ENCODE measurements at regions not wholly inside any gene's neighbourhood (a gene's known extent, or its start where the extent isn't known, plus 50 kb on each side); places are given as distances from the start of the nearest gene placed in this dataset.

GRCh38 chr9:100679834-100680233, 102.0 kb downstream of the CAVIN4 start:
- no peak overlapping the region for H3K27ac Mint-ChIP-seq
- no peaks in the 10 kb centered on the region for H3K27me3 Mint-ChIP-seq (ENCODE audit: low read depth)
- H3K36me3 Mint-ChIP-seq (ENCODE audit: low read depth) = no peaks in the 10 kb centered on the region
- H3K4me3 Mint-ChIP-seq = no peak overlapping the region
- H3K4me1 Mint-ChIP-seq (ENCODE audit: low read depth) = no peaks in the 10 kb centered on the region
- H3K9me3 Mint-ChIP-seq = no peaks in the 10 kb centered on the region

DNA sequence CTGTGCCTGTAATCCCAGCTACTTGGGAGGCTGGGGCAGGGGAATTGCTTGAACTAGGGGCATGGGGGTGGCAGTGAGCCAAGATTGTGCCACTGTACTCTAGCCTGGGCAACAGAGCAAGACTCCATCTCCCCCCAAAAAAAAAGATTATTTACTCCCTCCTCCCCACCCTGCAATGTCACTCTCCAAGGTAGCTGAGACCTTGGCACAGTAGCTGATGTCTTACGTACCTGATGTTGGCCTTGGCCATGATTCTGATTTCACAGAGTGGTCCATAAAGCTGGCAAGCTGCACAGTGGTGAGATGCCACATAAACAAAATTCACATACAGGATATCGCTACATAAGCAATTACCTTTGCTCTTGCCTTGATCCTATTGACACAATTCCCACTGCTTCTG, 108.5 kb downstream of the CAVIN4 start:
- no peak overlapping the region for H3K27ac Mint-ChIP-seq
- no peak overlapping the region for H3K4me3 Mint-ChIP-seq
- no peaks in the 10 kb centered on the region for H3K9me3 Mint-ChIP-seq
- no peaks in the 10 kb centered on the region for H3K36me3 Mint-ChIP-seq (ENCODE audit: low read depth)
- H3K4me1 Mint-ChIP-seq (ENCODE audit: low read depth) = no peaks in the 10 kb centered on the region
- peaks cover 7% of the 10 kb centered on the region for H3K27me3 Mint-ChIP-seq (ENCODE audit: low read depth)

DNA sequence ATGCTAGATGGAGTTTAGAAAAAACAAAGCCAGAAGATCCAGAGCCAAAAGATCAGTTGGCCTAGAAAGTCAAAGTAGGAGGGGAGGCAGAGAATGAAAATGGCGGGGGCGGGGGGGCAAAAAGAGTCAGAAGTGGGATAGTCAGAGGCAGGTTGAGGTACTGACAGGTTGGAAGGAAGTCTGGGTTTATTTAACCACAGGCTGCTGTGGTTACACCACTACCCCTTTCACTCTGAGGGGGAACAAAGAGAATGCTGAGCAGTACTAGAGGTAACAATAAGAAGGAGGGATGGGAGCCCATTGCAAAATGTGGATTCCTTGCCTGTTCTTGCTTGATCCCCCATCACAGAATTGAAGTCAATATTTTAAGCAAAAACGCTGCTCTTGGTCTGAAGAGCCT, 111.8 kb downstream of the CAVIN4 start:
- Mint-ChIP-seq H3K4me1 (ENCODE audit: low read depth) (no peaks in the 10 kb centered on the region), H3K4me3 (no peak overlapping the region), H3K36me3 (ENCODE audit: low read depth) (no peaks in the 10 kb centered on the region), H3K9me3 (no peaks in the 10 kb centered on the region), H3K27me3 (ENCODE audit: low read depth) (peaks cover 7% of the 10 kb centered on the region), H3K27ac (no peak overlapping the region)

- no peaks in the 10 kb centered on the region for H3K4me1 Mint-ChIP-seq (ENCODE audit: low read depth)
- H3K4me3 Mint-ChIP-seq = no peak overlapping the region
- H3K9me3 Mint-ChIP-seq = no peaks in the 10 kb centered on the region
- H3K36me3 Mint-ChIP-seq (ENCODE audit: low read depth) = no peaks in the 10 kb centered on the region
- H3K27me3 Mint-ChIP-seq (ENCODE audit: low read depth) = peaks cover 7% of the 10 kb centered on the region
- no peak overlapping the region for H3K27ac Mint-ChIP-seq
Observed at GRCh38 chr9:100690438-100690837, 112.6 kb downstream of the CAVIN4 start.

- Mint-ChIP-seq H3K36me3 (ENCODE audit: low read depth) (no peaks in the 10 kb centered on the region), H3K4me3 (no peak overlapping the region), H3K27me3 (ENCODE audit: low read depth) (no peaks in the 10 kb centered on the region), H3K27ac (no peak overlapping the region), H3K9me3 (no peaks in the 10 kb centered on the region), H3K4me1 (ENCODE audit: low read depth) (no peaks in the 10 kb centered on the region)
Observed at GRCh38 chr9:100697339-100697738, 119.5 kb downstream of the CAVIN4 start.

DNA sequence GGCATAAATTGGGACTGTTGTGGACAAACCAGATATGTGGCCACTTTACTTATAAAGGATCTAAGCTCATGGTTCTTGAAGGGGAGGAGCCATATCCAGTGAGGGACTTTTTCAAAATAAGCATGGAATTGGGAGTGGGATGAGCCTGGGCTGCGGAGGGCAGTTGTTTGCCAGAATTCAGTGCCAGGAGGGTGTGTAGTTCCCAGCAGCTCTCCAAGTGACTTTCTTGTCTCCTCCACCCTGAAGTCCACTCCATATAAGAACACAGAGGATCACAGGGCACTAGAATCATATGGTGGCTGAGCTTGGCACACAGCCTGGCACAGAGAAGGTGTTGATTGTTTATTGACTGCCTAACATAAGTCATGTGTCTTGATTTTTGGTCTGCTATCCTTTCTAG, 121.1 kb downstream of the CAVIN4 start:
- Mint-ChIP-seq H3K4me3 (no peak overlapping the region), H3K4me1 (ENCODE audit: low read depth) (no peaks in the 10 kb centered on the region), H3K9me3 (no peaks in the 10 kb centered on the region), H3K27me3 (ENCODE audit: low read depth) (no peaks in the 10 kb centered on the region), H3K27ac (no peak overlapping the region), H3K36me3 (ENCODE audit: low read depth) (no peaks in the 10 kb centered on the region)

- no peak overlapping the region for H3K4me3 Mint-ChIP-seq
Observed at GRCh38 chr9:100699668-100700067, 121.8 kb downstream of the CAVIN4 start.

DNA sequence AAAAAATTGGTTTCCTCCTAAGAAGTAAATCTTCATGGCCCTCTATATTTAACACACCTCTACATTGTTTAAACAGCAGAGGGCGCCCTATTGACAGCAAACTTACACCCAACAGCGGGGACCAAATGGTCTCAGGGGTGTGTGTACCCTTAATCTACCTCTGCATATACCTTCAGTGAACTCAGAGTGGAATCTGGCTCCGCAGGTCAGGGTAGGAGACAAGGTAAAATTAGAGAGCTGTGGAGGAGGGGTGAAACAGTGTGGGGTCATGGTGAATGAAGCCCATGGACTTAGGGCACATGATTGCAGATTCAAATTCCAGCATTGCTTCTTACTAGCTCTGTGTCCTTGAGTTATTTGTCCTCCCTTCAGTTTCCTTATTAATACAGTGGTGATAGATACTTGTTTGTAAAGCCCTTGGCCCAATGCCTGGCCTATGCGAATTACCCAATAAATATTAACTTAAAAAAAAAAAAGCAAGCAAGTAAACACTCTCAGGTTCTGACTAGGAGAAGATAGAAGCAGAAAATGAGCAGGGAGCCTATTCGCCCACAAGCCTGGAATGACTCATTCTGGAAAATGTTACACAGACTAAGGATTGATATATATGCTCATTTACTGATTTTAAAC, 122.9 kb downstream of the CAVIN4 start:
- Mint-ChIP-seq H3K36me3 (ENCODE audit: low read depth) (no peaks in the 10 kb centered on the region), H3K9me3 (no peaks in the 10 kb centered on the region), H3K27me3 (ENCODE audit: low read depth) (no peaks in the 10 kb centered on the region), H3K27ac (no peak overlapping the region), H3K4me1 (ENCODE audit: low read depth) (no peaks in the 10 kb centered on the region), H3K4me3 (no peak overlapping the region)

More at GRCh38 chr9:100699668-100700067, 121.8 kb downstream of the CAVIN4 start:
- no peaks in the 10 kb centered on the region for H3K27me3 Mint-ChIP-seq (ENCODE audit: low read depth)
- H3K36me3 Mint-ChIP-seq (ENCODE audit: low read depth) = no peaks in the 10 kb centered on the region
- H3K4me1 Mint-ChIP-seq (ENCODE audit: low read depth) = no peaks in the 10 kb centered on the region
- H3K27ac Mint-ChIP-seq = no peak overlapping the region
- no peaks in the 10 kb centered on the region for H3K9me3 Mint-ChIP-seq

GRCh38 chr9:100714372-100715099, 136.7 kb downstream of the CAVIN4 start:
- H3K4me3 Mint-ChIP-seq = no peak overlapping the region
- H3K27me3 Mint-ChIP-seq (ENCODE audit: low read depth) = no peaks in the 10 kb centered on the region
- peaks cover 4% of the 10 kb centered on the region for H3K9me3 Mint-ChIP-seq
- no peaks in the 10 kb centered on the region for H3K4me1 Mint-ChIP-seq (ENCODE audit: low read depth)
- H3K27ac Mint-ChIP-seq = no peak overlapping the region
- no peaks in the 10 kb centered on the region for H3K36me3 Mint-ChIP-seq (ENCODE audit: low read depth)

GRCh38 chr9:100715100-100715380, 137.2 kb downstream of the CAVIN4 start:
- no peaks in the 10 kb centered on the region for H3K36me3 Mint-ChIP-seq (ENCODE audit: low read depth)
- H3K4me1 Mint-ChIP-seq (ENCODE audit: low read depth) = no peaks in the 10 kb centered on the region
- no peak overlapping the region for H3K27ac Mint-ChIP-seq

DNA sequence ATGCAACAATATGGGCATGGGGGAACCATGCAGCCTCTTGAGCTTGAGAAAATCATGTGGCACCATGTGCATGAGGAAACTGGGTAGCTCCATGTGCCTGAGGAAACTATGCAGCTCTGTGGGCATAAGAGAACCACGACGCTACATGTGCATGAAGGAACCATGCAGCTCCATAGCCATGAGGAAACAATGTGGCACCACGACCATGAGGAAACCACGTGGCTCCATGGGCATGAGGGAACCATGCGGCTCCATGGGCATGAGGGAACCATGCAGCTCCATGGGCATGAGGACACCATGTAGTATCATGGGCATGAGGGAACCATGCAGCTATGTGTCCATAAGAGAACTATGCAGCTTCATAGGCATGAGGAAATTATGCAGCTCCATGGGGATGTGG, 140.8 kb downstream of the CAVIN4 start:
- Mint-ChIP-seq H3K36me3 (ENCODE audit: low read depth) (no peaks in the 10 kb centered on the region), H3K4me1 (ENCODE audit: low read depth) (no peaks in the 10 kb centered on the region), H3K27ac (no peak overlapping the region), H3K27me3 (ENCODE audit: low read depth) (no peaks in the 10 kb centered on the region), H3K9me3 (no peaks in the 10 kb centered on the region), H3K4me3 (no peak overlapping the region)

More at GRCh38 chr9:100715100-100715380, 137.2 kb downstream of the CAVIN4 start:
- H3K4me3 Mint-ChIP-seq = no peak overlapping the region
- H3K9me3 Mint-ChIP-seq = peaks cover 4% of the 10 kb centered on the region
- H3K27me3 Mint-ChIP-seq (ENCODE audit: low read depth) = no peaks in the 10 kb centered on the region

DNA sequence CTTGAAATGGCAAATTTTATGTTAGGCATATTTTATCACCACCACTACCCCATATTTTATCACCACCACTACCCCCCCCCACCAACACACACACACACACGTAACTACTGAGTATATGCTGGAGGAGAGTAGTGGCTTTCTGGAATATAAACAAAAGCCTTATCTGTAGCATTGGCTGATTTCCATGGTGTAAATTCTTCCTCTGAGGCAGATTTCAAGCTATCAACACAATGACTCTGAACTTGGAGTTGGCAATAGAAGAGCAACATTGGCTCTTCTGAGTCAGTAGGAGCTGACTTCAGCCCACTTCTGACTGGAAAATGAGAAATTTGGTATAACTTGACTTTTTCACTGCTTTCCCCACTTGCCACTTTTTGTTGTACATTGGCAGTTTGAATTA, 143.0 kb downstream of the CAVIN4 start:
- no peaks in the 10 kb centered on the region for H3K4me1 Mint-ChIP-seq (ENCODE audit: low read depth)
- H3K4me3 Mint-ChIP-seq = no peak overlapping the region
- H3K9me3 Mint-ChIP-seq = no peaks in the 10 kb centered on the region
- H3K27me3 Mint-ChIP-seq (ENCODE audit: low read depth) = no peaks in the 10 kb centered on the region
- no peaks in the 10 kb centered on the region for H3K36me3 Mint-ChIP-seq (ENCODE audit: low read depth)
- H3K27ac Mint-ChIP-seq = no peak overlapping the region

- no peaks in the 10 kb centered on the region for H3K4me1 Mint-ChIP-seq (ENCODE audit: low read depth)
- H3K27me3 Mint-ChIP-seq (ENCODE audit: low read depth) = no peaks in the 10 kb centered on the region
- H3K9me3 Mint-ChIP-seq = no peaks in the 10 kb centered on the region
- no peaks in the 10 kb centered on the region for H3K36me3 Mint-ChIP-seq (ENCODE audit: low read depth)
- H3K27ac Mint-ChIP-seq = no peak overlapping the region
- no peak overlapping the region for H3K4me3 Mint-ChIP-seq
Observed at GRCh38 chr9:100724886-100725285, 147.0 kb downstream of the CAVIN4 start.

GRCh38 chr9:100725371-100725770, 147.5 kb downstream of the CAVIN4 start:
- no peak overlapping the region for H3K27ac Mint-ChIP-seq

DNA sequence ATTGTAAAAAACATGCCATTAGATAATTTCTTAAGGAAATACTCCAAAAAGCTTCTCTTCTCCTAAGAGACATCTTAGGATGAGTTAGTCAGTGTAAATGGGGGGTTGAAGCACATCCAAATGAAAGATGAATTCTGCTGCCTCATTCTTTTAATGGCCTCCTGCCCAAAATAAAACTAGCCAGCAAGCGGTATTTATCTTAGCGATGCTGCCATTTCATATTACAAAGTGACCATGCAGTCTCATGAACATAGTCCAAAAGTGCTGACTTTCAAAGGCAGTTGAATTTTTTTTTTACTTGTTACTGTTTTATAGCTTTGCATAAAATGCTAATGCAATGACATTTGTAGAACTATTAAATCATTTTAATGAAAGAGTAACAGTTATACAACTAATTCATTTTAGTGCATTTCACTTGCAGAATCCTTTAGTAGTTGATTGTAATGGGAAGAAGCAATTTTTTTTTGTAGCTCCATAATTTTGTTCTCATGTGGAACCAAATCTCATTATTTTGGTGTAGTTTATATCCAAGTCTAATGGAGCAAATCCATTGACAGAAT, 151.5 kb downstream of the CAVIN4 start:
- H3K4me3 Mint-ChIP-seq = no peak overlapping the region
- H3K9me3 Mint-ChIP-seq = no peaks in the 10 kb centered on the region
- no peaks in the 10 kb centered on the region for H3K36me3 Mint-ChIP-seq (ENCODE audit: low read depth)
- no peak overlapping the region for H3K27ac Mint-ChIP-seq
- no peaks in the 10 kb centered on the region for H3K27me3 Mint-ChIP-seq (ENCODE audit: low read depth)
- H3K4me1 Mint-ChIP-seq (ENCODE audit: low read depth) = no peaks in the 10 kb centered on the region

More at GRCh38 chr9:100725371-100725770, 147.5 kb downstream of the CAVIN4 start:
- H3K27me3 Mint-ChIP-seq (ENCODE audit: low read depth) = no peaks in the 10 kb centered on the region
- no peak overlapping the region for H3K4me3 Mint-ChIP-seq
- H3K9me3 Mint-ChIP-seq = no peaks in the 10 kb centered on the region
- no peaks in the 10 kb centered on the region for H3K4me1 Mint-ChIP-seq (ENCODE audit: low read depth)
- H3K36me3 Mint-ChIP-seq (ENCODE audit: low read depth) = no peaks in the 10 kb centered on the region

Data from T-helper 1 cell treated with Interleukin-12 subunit alpha and Interleukin-12 subunit beta and Interleukin-4 antibody, amounts not matched to agents 30 μg/mL and 1 μg/mL, for 36 hours (primary cell).